ENCODE measurements at regions not wholly inside any gene's neighbourhood (a gene's known extent, or its start where the extent isn't known, plus 50 kb on each side); places are given as distances from the start of the nearest gene placed in this dataset.

- no peak for TF ChIP-seq CTCF (IDR thresholded peaks at IDR 0.05; ENCODE audit: unreplicated experiment)
- no peaks in the 10 kb centered on the region for H3K9me3 Mint-ChIP-seq (ENCODE audit: unreplicated experiment)
- no TSS peak for BruUV-seq (replicated peaks)
Observed at GRCh38 chr2:133821107-133821760, 253.0 kb upstream of the NCKAP5 start.

GRCh38 chr2:133822517-133823225 lies 254.4 kb upstream of the NCKAP5 start:
- peaks cover 4% of the 10 kb centered on the region for H3K27me3 Mint-ChIP-seq (ENCODE audit: insufficient read depth, unreplicated experiment)
- BruUV-seq (replicated peaks) = no TSS peak
- POLR2A ChIA-PET = interaction anchor here (0.6 to 0.7 kb wide), 2 partner anchors 28 to 252 kb away, joined by 3 read pairs; no protein-coding TSS in a partner anchor
- intact Hi-C loops (cut with micrococcal nuclease) = no loop called here
- no peaks in the 10 kb centered on the region for H3K36me3 Mint-ChIP-seq (ENCODE audit: insufficient read depth, unreplicated experiment)
- CTCF ChIA-PET = interaction anchor here (0.6 to 2.4 kb wide), 3 partner anchors 22 to 1132 kb away, joined by 3 to 8 read pairs (median 3); no protein-coding TSS in a partner anchor
- H3K4me1 Mint-ChIP-seq (ENCODE audit: insufficient read depth, unreplicated experiment) = peaks cover 13% of the 10 kb centered on the region
- H3K9me3 Mint-ChIP-seq (ENCODE audit: unreplicated experiment) = no peaks in the 10 kb centered on the region
- H3K27ac Mint-ChIP-seq (ENCODE audit: low read depth, unreplicated experiment) = no peak overlapping the region
- DNase-seq (ENCODE audit: unreplicated experiment) = no peak
- H3K4me3 Mint-ChIP-seq (ENCODE audit: unreplicated experiment) = no peak overlapping the region
- no peak for TF ChIP-seq CTCF (IDR thresholded peaks at IDR 0.05; ENCODE audit: unreplicated experiment)

More at GRCh38 chr2:133821107-133821760, 253.0 kb upstream of the NCKAP5 start:
- no peak for DNase-seq (ENCODE audit: unreplicated experiment)
- H3K27ac Mint-ChIP-seq (ENCODE audit: low read depth, unreplicated experiment) = no peak overlapping the region
- intact Hi-C loops (cut with micrococcal nuclease) = no loop called here
- H3K27me3 Mint-ChIP-seq (ENCODE audit: insufficient read depth, unreplicated experiment) = no peaks in the 10 kb centered on the region
- POLR2A ChIA-PET = interaction anchor here (0.6 kb wide), 1 partner anchor 258 kb away, joined by 3 read pairs; no protein-coding TSS in a partner anchor
- H3K36me3 Mint-ChIP-seq (ENCODE audit: insufficient read depth, unreplicated experiment) = no peaks in the 10 kb centered on the region
- H3K4me3 Mint-ChIP-seq (ENCODE audit: unreplicated experiment) = no peak overlapping the region
- H3K4me1 Mint-ChIP-seq (ENCODE audit: insufficient read depth, unreplicated experiment) = peaks cover 13% of the 10 kb centered on the region
- CTCF ChIA-PET = interaction anchor here (2.4 kb wide), 1 partner anchor 23 kb away, joined by 8 read pairs; no protein-coding TSS in a partner anchor

- no peak overlapping the region for H3K4me3 Mint-ChIP-seq (ENCODE audit: unreplicated experiment)
- no peak overlapping the region for H3K27ac Mint-ChIP-seq (ENCODE audit: low read depth, unreplicated experiment)
- ChIA-PET POLR2A (no interaction called here), CTCF (interaction anchor here (2.4 kb wide), 1 partner anchor 21 kb away, joined by 8 read pairs; no protein-coding TSS in a partner anchor)
- no peaks in the 10 kb centered on the region for H3K9me3 Mint-ChIP-seq (ENCODE audit: unreplicated experiment)
- H3K36me3 Mint-ChIP-seq (ENCODE audit: insufficient read depth, unreplicated experiment) = no peaks in the 10 kb centered on the region
- H3K4me1 Mint-ChIP-seq (ENCODE audit: insufficient read depth, unreplicated experiment) = peaks cover 10% of the 10 kb centered on the region
- intact Hi-C loops (cut with micrococcal nuclease) = no loop called here
- no peak for DNase-seq (ENCODE audit: unreplicated experiment)
- H3K27me3 Mint-ChIP-seq (ENCODE audit: insufficient read depth, unreplicated experiment) = peaks cover 7% of the 10 kb centered on the region
- no TSS peak for BruUV-seq (replicated peaks)
- TF ChIP-seq CTCF (IDR thresholded peaks at IDR 0.05; ENCODE audit: unreplicated experiment) = no peak
Observed at GRCh38 chr2:133823226-133823550, 254.9 kb upstream of the NCKAP5 start.

- no peak for TF ChIP-seq CTCF (IDR thresholded peaks at IDR 0.05; ENCODE audit: unreplicated experiment)
- H3K4me3 Mint-ChIP-seq (ENCODE audit: unreplicated experiment) = no peak overlapping the region
- H3K36me3 Mint-ChIP-seq (ENCODE audit: insufficient read depth, unreplicated experiment) = no peaks in the 10 kb centered on the region
- no peaks in the 10 kb centered on the region for H3K9me3 Mint-ChIP-seq (ENCODE audit: unreplicated experiment)
- DNase-seq (ENCODE audit: unreplicated experiment) = no peak
- no TSS peak for BruUV-seq (replicated peaks)
- POLR2A ChIA-PET = no interaction called here
- no peak overlapping the region for H3K27ac Mint-ChIP-seq (ENCODE audit: low read depth, unreplicated experiment)
- CTCF ChIA-PET = interaction anchor here (0.6 to 0.7 kb wide), 3 partner anchors 45 to 692 kb away, joined by 3 to 5 read pairs (median 4); no protein-coding TSS in a partner anchor
- peaks cover 6% of the 10 kb centered on the region for H3K4me1 Mint-ChIP-seq (ENCODE audit: insufficient read depth, unreplicated experiment)
- intact Hi-C loops (cut with micrococcal nuclease) = no loop called here
- H3K27me3 Mint-ChIP-seq (ENCODE audit: insufficient read depth, unreplicated experiment) = peaks cover 7% of the 10 kb centered on the region
Observed at GRCh38 chr2:133824869-133825268, 256.6 kb upstream of the NCKAP5 start.
